Endothelial cell of umbilical vein (primary cell): ENCODE measurements at regions not wholly inside any gene's neighbourhood (a gene's known extent, or its start where the extent isn't known, plus 50 kb on each side); places are given as distances from the start of the nearest gene placed in this dataset.

ENCODE experiments used
- EZH2 ChIP-seq: IDR thresholded peaks from 2 replicates; pipeline ENCODE4 v1.6.1; 2012; ENCODE audit warnings: borderline replicate concordance, low read depth, mild to moderate bottlenecking, moderate library complexity, low read length, inconsistent platforms; ENCODE audit not compliant: severe bottlenecking
- TF ChIP-seq, protein P1 (sequence below), 2 donors: IDR thresholded peaks; 1 replicate in 1 of 2; 2 replicates in 1 of 2; pipeline ENCODE4 v1.5.1; 2011; ENCODE audit warnings: low read length in 2 of 2, mild to moderate bottlenecking in 2 of 2, moderate library complexity in 2 of 2, control low read depth in 1 of 2, inconsistent platforms in 1 of 2, low read depth in 1 of 2; ENCODE audit not compliant: insufficient read depth in 1 of 2; ENCODE audit errors: extremely low read depth in 1 of 2

DNA sequence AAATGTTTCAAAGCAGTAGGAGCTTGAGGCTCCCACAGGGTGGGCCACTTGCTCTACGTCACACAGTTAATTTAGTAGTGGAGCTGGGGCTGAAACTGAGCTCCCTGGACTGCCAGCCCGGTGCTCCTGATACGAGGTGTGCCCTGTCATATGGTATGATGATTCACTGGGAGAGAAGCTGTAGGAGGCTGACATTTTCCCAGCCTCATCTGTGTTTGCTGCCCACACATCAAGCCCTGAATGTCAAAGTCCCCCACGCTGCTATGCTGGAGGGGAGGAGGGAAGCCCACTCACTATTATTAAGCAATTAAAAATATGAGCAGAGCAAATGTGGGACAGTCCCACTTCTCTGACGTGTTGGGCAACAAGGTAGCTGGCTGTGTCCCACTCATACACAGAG is 81.2 kb upstream of the SORCS3 start:
- TF ChIP-seq EZH2: no peak
- TF ChIP-seq, protein P1, sequence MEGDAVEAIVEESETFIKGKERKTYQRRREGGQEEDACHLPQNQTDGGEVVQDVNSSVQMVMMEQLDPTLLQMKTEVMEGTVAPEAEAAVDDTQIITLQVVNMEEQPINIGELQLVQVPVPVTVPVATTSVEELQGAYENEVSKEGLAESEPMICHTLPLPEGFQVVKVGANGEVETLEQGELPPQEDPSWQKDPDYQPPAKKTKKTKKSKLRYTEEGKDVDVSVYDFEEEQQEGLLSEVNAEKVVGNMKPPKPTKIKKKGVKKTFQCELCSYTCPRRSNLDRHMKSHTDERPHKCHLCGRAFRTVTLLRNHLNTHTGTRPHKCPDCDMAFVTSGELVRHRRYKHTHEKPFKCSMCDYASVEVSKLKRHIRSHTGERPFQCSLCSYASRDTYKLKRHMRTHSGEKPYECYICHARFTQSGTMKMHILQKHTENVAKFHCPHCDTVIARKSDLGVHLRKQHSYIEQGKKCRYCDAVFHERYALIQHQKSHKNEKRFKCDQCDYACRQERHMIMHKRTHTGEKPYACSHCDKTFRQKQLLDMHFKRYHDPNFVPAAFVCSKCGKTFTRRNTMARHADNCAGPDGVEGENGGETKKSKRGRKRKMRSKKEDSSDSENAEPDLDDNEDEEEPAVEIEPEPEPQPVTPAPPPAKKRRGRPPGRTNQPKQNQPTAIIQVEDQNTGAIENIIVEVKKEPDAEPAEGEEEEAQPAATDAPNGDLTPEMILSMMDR (IDR thresholded peaks at IDR 0.05; ENCODE audit: extremely low read depth in 1 of 2, insufficient read depth in 1 of 2, low read depth in 1 of 2, low read length in 2 of 2): no peak
